ENCODE measurements at regions not wholly inside any gene's neighbourhood (a gene's known extent, or its start where the extent isn't known, plus 50 kb on each side); places are given as distances from the start of the nearest gene placed in this dataset.
"Not testable (repeated sequence)": the region's sequence is repeated elsewhere in the genome, so short reads cannot be mapped to it uniquely, and the experiment has no call there.

DNA sequence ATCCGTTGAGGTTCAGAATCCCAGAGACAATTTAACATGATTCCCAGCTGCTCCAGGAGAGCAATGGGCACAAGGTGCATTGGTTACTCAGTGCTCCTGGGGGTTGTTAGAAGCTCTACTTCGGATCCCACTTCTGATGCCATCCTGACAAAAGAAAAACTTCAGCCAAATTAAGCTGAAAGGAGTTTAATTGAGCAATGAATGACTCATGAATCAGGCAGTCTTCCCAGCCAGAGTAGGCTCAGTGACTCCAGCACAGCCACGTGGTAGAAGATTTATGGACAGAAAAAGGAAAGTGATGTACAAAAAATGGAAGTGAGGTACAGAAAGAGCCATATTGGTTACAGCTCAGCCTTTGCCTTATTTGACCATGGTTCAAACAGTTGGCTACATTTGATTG, 95.7 kb downstream of the PWWP3B start:
- Mint-ChIP-seq H3K36me3 (ENCODE audit: low read depth) (no peaks in the 10 kb centered on the region), H3K4me3 (no peak overlapping the region), H3K27ac (no peak overlapping the region), H3K9me3 (no peaks in the 10 kb centered on the region), H3K4me1 (ENCODE audit: low read depth) (no peaks in the 10 kb centered on the region), H3K27me3 (no peaks in the 10 kb centered on the region)
- intact Hi-C loops (cut with micrococcal nuclease), result no loop called here
- ChIA-PET POLR2A (no interaction called here), CTCF (no interaction called here)
- ATAC-seq (no peak), DNase-seq (no peak)
- TF ChIP-seq, protein P1, sequence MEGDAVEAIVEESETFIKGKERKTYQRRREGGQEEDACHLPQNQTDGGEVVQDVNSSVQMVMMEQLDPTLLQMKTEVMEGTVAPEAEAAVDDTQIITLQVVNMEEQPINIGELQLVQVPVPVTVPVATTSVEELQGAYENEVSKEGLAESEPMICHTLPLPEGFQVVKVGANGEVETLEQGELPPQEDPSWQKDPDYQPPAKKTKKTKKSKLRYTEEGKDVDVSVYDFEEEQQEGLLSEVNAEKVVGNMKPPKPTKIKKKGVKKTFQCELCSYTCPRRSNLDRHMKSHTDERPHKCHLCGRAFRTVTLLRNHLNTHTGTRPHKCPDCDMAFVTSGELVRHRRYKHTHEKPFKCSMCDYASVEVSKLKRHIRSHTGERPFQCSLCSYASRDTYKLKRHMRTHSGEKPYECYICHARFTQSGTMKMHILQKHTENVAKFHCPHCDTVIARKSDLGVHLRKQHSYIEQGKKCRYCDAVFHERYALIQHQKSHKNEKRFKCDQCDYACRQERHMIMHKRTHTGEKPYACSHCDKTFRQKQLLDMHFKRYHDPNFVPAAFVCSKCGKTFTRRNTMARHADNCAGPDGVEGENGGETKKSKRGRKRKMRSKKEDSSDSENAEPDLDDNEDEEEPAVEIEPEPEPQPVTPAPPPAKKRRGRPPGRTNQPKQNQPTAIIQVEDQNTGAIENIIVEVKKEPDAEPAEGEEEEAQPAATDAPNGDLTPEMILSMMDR (IDR thresholded peaks at IDR 0.05), result no peak

DNA sequence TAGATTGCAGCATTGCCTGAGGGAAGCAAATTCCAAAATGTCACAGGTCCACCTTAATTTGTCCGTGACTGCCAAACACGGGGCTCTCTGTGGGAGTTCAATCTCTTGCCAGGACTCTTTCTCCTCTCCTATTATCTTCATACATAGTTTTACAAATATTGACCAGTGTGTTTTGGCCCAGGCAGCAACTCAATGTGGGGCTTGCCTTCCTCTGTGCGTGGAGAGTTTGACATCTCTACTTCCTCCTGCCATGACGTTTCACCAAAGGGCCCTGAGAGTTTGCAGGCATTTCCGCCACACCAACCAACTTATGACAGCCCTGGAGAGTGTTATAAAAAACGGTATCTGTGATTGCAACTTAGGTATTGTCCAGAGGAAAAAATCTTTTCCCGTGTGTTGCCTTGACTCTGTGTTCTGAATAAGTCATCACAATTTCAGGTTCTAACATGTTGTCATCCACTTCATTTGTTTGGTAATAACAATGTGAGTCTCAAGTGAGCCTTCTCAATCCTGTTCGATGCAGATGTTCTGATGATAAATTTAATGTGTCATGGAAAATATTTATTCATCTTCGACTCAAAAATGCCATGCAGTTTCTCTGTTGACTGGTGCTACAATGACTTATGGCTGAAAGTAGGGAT, 106.0 kb downstream of the PWWP3B start:
- H3K27me3 Mint-ChIP-seq; CTCF ChIA-PET; H3K4me1 Mint-ChIP-seq (ENCODE audit: low read depth); H3K27ac Mint-ChIP-seq; ATAC-seq; H3K36me3 Mint-ChIP-seq (ENCODE audit: low read depth); POLR2A ChIA-PET; DNase-seq; intact Hi-C loops (cut with micrococcal nuclease); H3K9me3 Mint-ChIP-seq; H3K4me3 Mint-ChIP-seq: not testable (repeated sequence)

DNA sequence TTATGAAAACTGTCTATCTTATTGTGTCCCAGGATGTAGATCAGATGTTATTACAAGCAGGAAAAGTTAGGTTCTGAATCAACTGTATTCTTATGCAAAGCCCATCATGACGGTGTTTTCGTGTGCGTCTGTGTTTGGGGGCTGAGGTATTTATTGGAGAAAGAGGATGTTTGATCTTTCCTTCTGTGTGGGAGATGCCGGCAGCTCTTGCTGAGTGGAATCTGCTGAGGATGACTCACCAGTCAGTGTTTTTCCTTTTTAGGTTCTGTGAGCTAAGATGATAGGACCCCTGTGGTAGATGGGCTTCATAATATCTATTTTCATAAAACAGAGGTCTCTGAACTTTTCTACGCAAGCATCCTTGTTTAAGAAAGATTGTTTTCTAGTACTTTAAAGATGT, 107.1 kb downstream of the PWWP3B start:
- H3K36me3 Mint-ChIP-seq (ENCODE audit: low read depth); H3K4me3 Mint-ChIP-seq; POLR2A ChIA-PET; CTCF ChIA-PET; H3K9me3 Mint-ChIP-seq; DNase-seq; H3K27ac Mint-ChIP-seq; H3K27me3 Mint-ChIP-seq; intact Hi-C loops (cut with micrococcal nuclease); H3K4me1 Mint-ChIP-seq (ENCODE audit: low read depth); ATAC-seq: not testable (repeated sequence)

DNA sequence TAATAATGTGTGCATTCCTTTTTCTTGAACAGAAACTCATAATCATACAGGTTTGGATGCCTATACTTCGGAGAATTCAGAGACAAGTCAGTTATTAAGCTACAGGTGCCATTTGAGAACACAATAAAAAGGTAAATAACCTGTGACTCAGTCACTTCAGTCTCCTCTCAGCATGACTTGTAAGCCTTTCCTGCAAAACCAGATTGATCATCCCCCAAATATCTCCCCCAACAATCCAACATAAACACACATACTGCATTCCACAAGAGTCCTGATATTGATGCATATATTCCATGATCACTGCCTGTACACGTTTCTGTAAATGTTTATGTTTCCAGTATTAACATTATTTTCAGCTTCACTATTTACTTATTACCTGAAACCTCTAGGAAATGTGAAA, 110.8 kb downstream of the PWWP3B start:
- H3K4me1 Mint-ChIP-seq (ENCODE audit: low read depth), result no peaks in the 10 kb centered on the region
- TF ChIP-seq, protein P1 (IDR thresholded peaks at IDR 0.05), result no peak
- no peak overlapping the region for H3K27ac Mint-ChIP-seq
- CTCF ChIA-PET, result no interaction called here
- no peaks in the 10 kb centered on the region for H3K9me3 Mint-ChIP-seq
- POLR2A ChIA-PET, result no interaction called here
- no peaks in the 10 kb centered on the region for H3K36me3 Mint-ChIP-seq (ENCODE audit: low read depth)
- H3K4me3 Mint-ChIP-seq, result no peak overlapping the region
- intact Hi-C loops (cut with micrococcal nuclease), result no loop called here
- no peak for DNase-seq
- no peaks in the 10 kb centered on the region for H3K27me3 Mint-ChIP-seq
- ATAC-seq, result no peak

DNA sequence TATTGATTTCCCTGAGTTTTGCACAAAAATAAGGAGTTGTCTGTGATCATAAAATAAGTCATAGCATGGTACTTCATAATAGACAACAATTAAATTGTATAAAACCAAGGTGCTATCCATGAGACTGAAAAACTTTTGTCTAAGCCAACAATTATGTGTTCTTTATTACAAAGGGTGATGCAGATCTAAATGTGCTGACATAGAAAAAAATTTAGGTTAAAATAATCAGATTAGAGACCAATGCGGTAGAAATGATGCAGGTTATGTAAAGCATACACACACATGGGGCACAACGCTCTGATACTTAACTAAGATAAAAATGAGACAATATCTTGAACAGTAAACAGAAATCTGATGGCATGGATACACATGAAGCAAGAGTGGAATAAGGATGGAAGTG, 113.3 kb downstream of the PWWP3B start:
- no peaks in the 10 kb centered on the region for H3K9me3 Mint-ChIP-seq
- no peak for ATAC-seq
- no peaks in the 10 kb centered on the region for H3K27me3 Mint-ChIP-seq
- ChIA-PET CTCF (no interaction called here), POLR2A (no interaction called here)
- DNase-seq, result no peak
- no peaks in the 10 kb centered on the region for H3K4me1 Mint-ChIP-seq (ENCODE audit: low read depth)
- H3K36me3 Mint-ChIP-seq (ENCODE audit: low read depth), result no peaks in the 10 kb centered on the region
- H3K27ac Mint-ChIP-seq, result no peak overlapping the region
- no peak overlapping the region for H3K4me3 Mint-ChIP-seq
- intact Hi-C loops (cut with micrococcal nuclease), result no loop called here
- TF ChIP-seq, protein P1 (IDR thresholded peaks at IDR 0.05), result no peak

DNA sequence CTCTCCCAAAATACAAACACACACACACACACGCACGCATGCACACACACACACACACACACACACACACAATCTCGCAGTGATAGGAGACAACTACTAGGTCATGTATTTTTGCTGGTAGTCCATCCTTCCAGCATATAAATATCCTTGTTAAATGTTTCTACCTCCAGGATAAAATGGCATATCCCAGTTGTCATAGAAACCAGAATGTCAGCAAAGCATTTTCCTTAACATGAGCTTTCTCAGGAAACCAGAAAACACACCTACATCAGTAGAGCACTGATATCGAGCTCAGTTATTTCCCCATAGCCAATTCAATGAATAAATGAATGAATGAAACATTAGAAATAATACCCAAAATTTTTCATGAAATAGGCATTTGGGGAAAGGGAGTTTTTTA, 115.7 kb downstream of the PWWP3B start:
- CTCF ChIA-PET, result no interaction called here
- Mint-ChIP-seq H3K36me3 (ENCODE audit: low read depth) (no peaks in the 10 kb centered on the region), H3K4me3 (no peak overlapping the region), H3K4me1 (ENCODE audit: low read depth) (no peaks in the 10 kb centered on the region), H3K9me3 (no peaks in the 10 kb centered on the region), H3K27me3 (no peaks in the 10 kb centered on the region), H3K27ac (no peak overlapping the region)
- intact Hi-C loops (cut with micrococcal nuclease), result no loop called here
- POLR2A ChIA-PET, result no interaction called here
- no peak for ATAC-seq
- DNase-seq, result no peak
- TF ChIP-seq, protein P1 (IDR thresholded peaks at IDR 0.05), result no peak

Data from activated CD8-positive, alpha-beta T cell treated with anti-CD3 and anti-CD28 coated beads for 36 hours (primary cell).